Mucosa of rectum (tissue), 2 donors: ENCODE measurements at regions not wholly inside any gene's neighbourhood (a gene's known extent, or its start where the extent isn't known, plus 50 kb on each side); places are given as distances from the start of the nearest gene placed in this dataset.

Source experiments
- H3K27ac ChIP-seq, 2 donors: one replicate each; pipeline ENCODE4 v1.7.0; 2013; ENCODE audit warnings: inconsistent platforms in 2 of 2, low read depth in 2 of 2, low read length in 2 of 2
- H3K27me3 ChIP-seq, 2 donors: one replicate each; pipeline ENCODE4 v1.7.0; 2013; ENCODE audit warnings: low read length in 2 of 2; ENCODE audit not compliant: control insufficient read depth in 2 of 2, insufficient read depth in 2 of 2
- H3K36me3 ChIP-seq, 2 donors: one replicate each; pipeline ENCODE4 v1.7.0; 2013; ENCODE audit warnings: low read length in 2 of 2; ENCODE audit not compliant: control insufficient read depth in 2 of 2, insufficient read depth in 2 of 2
- H3K4me1 ChIP-seq, 2 donors: one replicate each; pipeline ENCODE4 v1.7.0; 2013; ENCODE audit warnings: low read length in 2 of 2, mild to moderate bottlenecking in 1 of 2; ENCODE audit not compliant: control insufficient read depth in 2 of 2, insufficient read depth in 2 of 2
- H3K4me3 ChIP-seq, 2 donors: one replicate each; pipeline ENCODE4 v1.7.0; 2013; ENCODE audit warnings: low read length in 2 of 2
- H3K9ac ChIP-seq, 2 donors: one replicate each; pipeline ENCODE4 v1.7.0; 2013; ENCODE audit warnings: low read length in 2 of 2, low read depth in 1 of 2, mild to moderate bottlenecking in 1 of 2
- H3K9me3 ChIP-seq, 2 donors: one replicate each; pipeline ENCODE4 v1.7.0; 2013; ENCODE audit warnings: low read length in 2 of 2; ENCODE audit not compliant: control insufficient read depth in 2 of 2
- donor health status: healthy.
- donor health status: Normal muscosa, but diverticular disease.

- Histone ChIP-seq H3K9ac (no peak overlapping the region), H3K4me1 (no peaks in the 10 kb centered on the region), H3K27ac (no peak overlapping the region), H3K4me3 (no peak overlapping the region), H3K36me3 (no peaks in the 10 kb centered on the region), H3K9me3 (no peaks in the 10 kb centered on the region), H3K27me3 (no peaks in the 10 kb centered on the region)
Measured at GRCh38 chr13:103273825-103274224, 207.6 kb upstream of the SLC10A2 start.

- Histone ChIP-seq H3K9ac (no peak overlapping the region), H3K4me1 (no peaks in the 10 kb centered on the region), H3K27me3 (no peaks in the 10 kb centered on the region), H3K9me3 (no peaks in the 10 kb centered on the region), H3K36me3 (no peaks in the 10 kb centered on the region), H3K4me3 (no peak overlapping the region), H3K27ac (no peak overlapping the region)
Measured at GRCh38 chr13:103272770-103273169, 206.6 kb upstream of the SLC10A2 start.

- no peak overlapping the region for H3K9ac ChIP-seq
- H3K36me3 ChIP-seq: no peaks in the 10 kb centered on the region
- H3K4me1 ChIP-seq: no peaks in the 10 kb centered on the region
- no peaks in the 10 kb centered on the region for H3K9me3 ChIP-seq
- H3K27ac ChIP-seq: no peak overlapping the region
- H3K4me3 ChIP-seq: no peak overlapping the region
- no peaks in the 10 kb centered on the region for H3K27me3 ChIP-seq
Measured at GRCh38 chr13:103263448-103263847, 197.2 kb upstream of the SLC10A2 start.

- Histone ChIP-seq H3K4me3 (no peak overlapping the region), H3K36me3 (no peaks in the 10 kb centered on the region), H3K27me3 (no peaks in the 10 kb centered on the region), H3K9me3 (no peaks in the 10 kb centered on the region), H3K9ac (no peak overlapping the region), H3K4me1 (no peaks in the 10 kb centered on the region), H3K27ac (no peak overlapping the region)
Measured at GRCh38 chr13:103255587-103256301, 189.5 kb upstream of the SLC10A2 start.

GRCh38 chr13:103250071-103250470, 183.9 kb upstream of the SLC10A2 start:
- Histone ChIP-seq H3K27me3 (no peaks in the 10 kb centered on the region), H3K36me3 (no peaks in the 10 kb centered on the region), H3K4me1 (no peaks in the 10 kb centered on the region), H3K9ac (no peak overlapping the region), H3K4me3 (no peak overlapping the region), H3K27ac (no peak overlapping the region), H3K9me3 (no peaks in the 10 kb centered on the region)

- Histone ChIP-seq H3K36me3 (no peaks in the 10 kb centered on the region), H3K9ac (no peak overlapping the region), H3K4me3 (no peak overlapping the region), H3K9me3 (no peaks in the 10 kb centered on the region), H3K27me3 (no peaks in the 10 kb centered on the region), H3K27ac (no peak overlapping the region), H3K4me1 (no peaks in the 10 kb centered on the region)
Measured at GRCh38 chr13:103246581-103247200, 180.5 kb upstream of the SLC10A2 start.

- Histone ChIP-seq H3K9ac (no peak overlapping the region), H3K4me1 (no peaks in the 10 kb centered on the region), H3K4me3 (no peak overlapping the region), H3K27me3 (no peaks in the 10 kb centered on the region), H3K36me3 (no peaks in the 10 kb centered on the region), H3K9me3 (no peaks in the 10 kb centered on the region), H3K27ac (no peak overlapping the region)
Measured at GRCh38 chr13:103243495-103243894, 177.3 kb upstream of the SLC10A2 start.

- Histone ChIP-seq H3K4me3 (no peak overlapping the region), H3K9ac (no peak overlapping the region), H3K4me1 (no peaks in the 10 kb centered on the region), H3K27me3 (no peaks in the 10 kb centered on the region), H3K9me3 (no peaks in the 10 kb centered on the region), H3K36me3 (no peaks in the 10 kb centered on the region), H3K27ac (no peak overlapping the region)
Measured at GRCh38 chr13:103238441-103238840, 172.2 kb upstream of the SLC10A2 start.

- no peak overlapping the region for H3K4me3 ChIP-seq
- no peaks in the 10 kb centered on the region for H3K36me3 ChIP-seq
- no peaks in the 10 kb centered on the region for H3K9me3 ChIP-seq
- no peaks in the 10 kb centered on the region for H3K27me3 ChIP-seq
- H3K27ac ChIP-seq: no peak overlapping the region
- H3K9ac ChIP-seq: no peak overlapping the region
- H3K4me1 ChIP-seq: no peaks in the 10 kb centered on the region
Measured at GRCh38 chr13:103236213-103236612, 170.0 kb upstream of the SLC10A2 start.

- Histone ChIP-seq H3K4me3 (no peak overlapping the region), H3K27ac (no peak overlapping the region), H3K9me3 (no peaks in the 10 kb centered on the region), H3K4me1 (no peaks in the 10 kb centered on the region), H3K27me3 (no peaks in the 10 kb centered on the region), H3K9ac (no peak overlapping the region), H3K36me3 (no peaks in the 10 kb centered on the region)
Measured at GRCh38 chr13:103229674-103230073, 163.5 kb upstream of the SLC10A2 start.
